ENCODE measurements at regions not wholly inside any gene's neighbourhood (a gene's known extent, or its start where the extent isn't known, plus 50 kb on each side); places are given as distances from the start of the nearest gene placed in this dataset.
"Not testable (repeated sequence)": the region's sequence is repeated elsewhere in the genome, so short reads cannot be mapped to it uniquely, and the experiment has no call there.

GRCh38 chr13:33659466-33659865, 158.5 kb upstream of the RFC3 start:
- in situ Hi-C loops (cut with HindIII; ENCODE audit: low pct_ligation_motif_present, low sequenced_read_pairs), result no loop called here
- DNase-seq, result no peak

GRCh38 chr13:33659894-33660293, 158.1 kb upstream of the RFC3 start:
- Histone ChIP-seq H3K36me3 (replicated peaks) (no peaks in the 10 kb centered on the region), H3K27me3 (replicated peaks) (no peaks in the 10 kb centered on the region), H3K27ac (no peak overlapping the region), H3K4me3 (ENCODE audit: low read depth, low read length) (no peak overlapping the region)
- TF ChIP-seq CTCF (IDR thresholded peaks at IDR 0.05; ENCODE audit: low read depth, low read length, missing control alignments), result no peak
- no peak for DNase-seq
- in situ Hi-C loops (cut with HindIII; ENCODE audit: low pct_ligation_motif_present, low sequenced_read_pairs), result no loop called here

More at GRCh38 chr13:33659466-33659865, 158.5 kb upstream of the RFC3 start:
- H3K4me3 ChIP-seq (ENCODE audit: low read depth, low read length), result no peak overlapping the region
- TF ChIP-seq CTCF (IDR thresholded peaks at IDR 0.05; ENCODE audit: low read depth, low read length, missing control alignments), result no peak
- H3K27me3 ChIP-seq (replicated peaks), result no peaks in the 10 kb centered on the region
- no peak overlapping the region for H3K27ac ChIP-seq
- H3K36me3 ChIP-seq (replicated peaks), result no peaks in the 10 kb centered on the region

DNA sequence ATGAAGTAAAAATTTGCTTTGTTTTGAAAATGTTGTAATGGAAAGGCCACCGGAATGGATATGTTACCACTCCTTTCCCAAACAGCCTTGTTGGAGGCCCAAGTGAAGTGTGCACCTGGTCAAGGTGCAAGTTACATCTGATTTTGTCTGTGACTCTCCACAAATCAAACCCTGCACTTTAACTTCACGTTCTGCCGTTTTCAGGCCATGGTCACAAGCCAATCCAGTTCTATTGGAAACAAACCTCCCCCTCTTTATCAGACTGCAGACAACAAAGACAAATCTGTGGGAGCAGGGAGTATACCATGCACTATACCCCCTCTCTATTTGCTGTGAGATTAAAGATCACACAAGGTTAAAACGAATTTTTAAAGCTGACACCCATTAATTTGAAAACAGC, 155.6 kb upstream of the RFC3 start:
- Histone ChIP-seq H3K4me3 (ENCODE audit: low read depth, low read length) (no peak overlapping the region), H3K27me3 (replicated peaks) (no peaks in the 10 kb centered on the region), H3K27ac (no peak overlapping the region), H3K36me3 (replicated peaks) (no peaks in the 10 kb centered on the region)
- no peak for DNase-seq
- TF ChIP-seq CTCF (IDR thresholded peaks at IDR 0.05; ENCODE audit: low read depth, low read length, missing control alignments), result no peak
- in situ Hi-C loops (cut with HindIII; ENCODE audit: low pct_ligation_motif_present, low sequenced_read_pairs), result no loop called here

GRCh38 chr13:33665626-33666175, 152.2 kb upstream of the RFC3 start:
- TF ChIP-seq CTCF (IDR thresholded peaks at IDR 0.05; ENCODE audit: low read depth, low read length, missing control alignments), result no peak
- in situ Hi-C loops (cut with HindIII; ENCODE audit: low pct_ligation_motif_present, low sequenced_read_pairs), result no loop called here
- DNase-seq, result no peak
- Histone ChIP-seq H3K27me3 (replicated peaks) (no peaks in the 10 kb centered on the region), H3K27ac (no peak overlapping the region), H3K4me3 (ENCODE audit: low read depth, low read length) (no peak overlapping the region), H3K36me3 (replicated peaks) (no peaks in the 10 kb centered on the region)

- DNase-seq, result no peak
- H3K36me3 ChIP-seq (replicated peaks), result no peaks in the 10 kb centered on the region
- no peak for TF ChIP-seq CTCF (IDR thresholded peaks at IDR 0.05; ENCODE audit: low read depth, low read length, missing control alignments)
- H3K27me3 ChIP-seq (replicated peaks), result no peaks in the 10 kb centered on the region
- no peak overlapping the region for H3K27ac ChIP-seq
- no peak overlapping the region for H3K4me3 ChIP-seq (ENCODE audit: low read depth, low read length)
- in situ Hi-C loops (cut with HindIII; ENCODE audit: low pct_ligation_motif_present, low sequenced_read_pairs), result no loop called here
These were observed 146.4 kb upstream of the RFC3 start for GRCh38 chr13:33671560-33671959.

DNA sequence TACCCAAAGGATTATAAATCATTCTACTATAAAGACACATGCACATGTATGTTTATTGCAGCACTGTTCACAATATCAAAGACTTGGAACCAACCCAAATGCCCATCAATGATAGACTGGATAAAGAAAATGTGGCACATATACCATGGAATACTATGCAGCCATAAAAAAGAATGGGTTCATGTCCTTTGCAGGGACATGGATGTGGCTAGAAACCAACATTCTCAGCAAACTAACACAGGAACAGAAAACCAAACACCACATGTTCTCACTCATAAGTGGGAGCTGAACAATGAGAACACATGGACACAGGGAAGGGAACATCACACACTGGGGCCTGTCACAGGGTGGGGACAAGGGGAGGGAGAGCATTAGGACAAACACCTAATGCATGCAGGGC, 145.9 kb upstream of the RFC3 start:
- H3K4me3 ChIP-seq (ENCODE audit: low read depth, low read length); H3K36me3 ChIP-seq (replicated peaks); H3K27ac ChIP-seq; H3K27me3 ChIP-seq (replicated peaks); in situ Hi-C loops (cut with HindIII; ENCODE audit: low pct_ligation_motif_present, low sequenced_read_pairs); DNase-seq: not testable (repeated sequence)
